Chondrocyte (in vitro differentiated cells): ENCODE measurements at regions not wholly inside any gene's neighbourhood (a gene's known extent, or its start where the extent isn't known, plus 50 kb on each side); places are given as distances from the start of the nearest gene placed in this dataset.

Experiments used
- DNase-seq: peaks from one replicate; pipeline ENCODE4 v3.0.0; 2021; ENCODE audit warnings: mixed read lengths, low spot score
- H3K27ac Mint-ChIP-seq: one replicate; pipeline ENCODE4 v1.8.0; 2021; ENCODE audit warnings: mild to moderate bottlenecking, moderate library complexity, mixed read lengths; ENCODE audit not compliant: unreplicated experiment
- H3K27me3 Mint-ChIP-seq: 2 replicates; pipeline ENCODE4 v1.8.0; 2021; ENCODE audit warnings: low read depth, mixed read lengths
- H3K36me3 Mint-ChIP-seq: 2 replicates; pipeline ENCODE4 v1.8.0; 2021; ENCODE audit warnings: low read depth, mixed read lengths
- H3K4me1 Mint-ChIP-seq: 2 replicates; pipeline ENCODE4 v1.8.0; 2021; ENCODE audit warnings: low read depth, mild to moderate bottlenecking, mixed read lengths
- H3K4me3 Mint-ChIP-seq: one replicate; pipeline ENCODE4 v1.8.0; 2021; ENCODE audit warnings: mild to moderate bottlenecking, moderate library complexity, mixed read lengths; ENCODE audit not compliant: unreplicated experiment
- H3K9me3 Mint-ChIP-seq: 2 replicates; pipeline ENCODE4 v1.8.0; 2021; ENCODE audit warnings: low read depth, mixed read lengths
- CTCF ChIP-seq: fragments of 200-600 bp; sonication (generic); IDR thresholded peaks from 2 replicates; pipeline ENCODE4 v1.5.0; 2021; ENCODE audit warnings: antibody characterized with exemption, mild to moderate bottlenecking, moderate library complexity

- DNase-seq: no peak
- Mint-ChIP-seq H3K9me3 (peaks cover 2% of the 10 kb centered on the region), H3K36me3 (peaks cover 2% of the 10 kb centered on the region), H3K27ac (no peak overlapping the region), H3K27me3 (no peaks in the 10 kb centered on the region), H3K4me1 (peaks cover 3% of the 10 kb centered on the region), H3K4me3 (no peak overlapping the region)
- TF ChIP-seq CTCF: no peak
These were observed 1141.6 kb upstream of the MIR17HG start for GRCh38 chr13:90205911-90206310.

GRCh38 chr13:90217275-90217674 is 1130.2 kb upstream of the MIR17HG start:
- no peak for TF ChIP-seq CTCF
- Mint-ChIP-seq H3K27ac (no peak overlapping the region), H3K9me3 (peaks cover 7% of the 10 kb centered on the region), H3K4me1 (no peaks in the 10 kb centered on the region), H3K36me3 (peaks cover 1% of the 10 kb centered on the region), H3K4me3 (no peak overlapping the region), H3K27me3 (no peaks in the 10 kb centered on the region)
- DNase-seq: no peak

- Mint-ChIP-seq H3K27me3 (no peaks in the 10 kb centered on the region), H3K36me3 (no peaks in the 10 kb centered on the region), H3K4me3 (no peak overlapping the region), H3K27ac (no peak overlapping the region), H3K9me3 (peaks cover 2% of the 10 kb centered on the region), H3K4me1 (no peaks in the 10 kb centered on the region)
- no peak for DNase-seq
- TF ChIP-seq CTCF: no peak
These were observed 1124.7 kb upstream of the MIR17HG start for GRCh38 chr13:90222758-90223157.

DNA sequence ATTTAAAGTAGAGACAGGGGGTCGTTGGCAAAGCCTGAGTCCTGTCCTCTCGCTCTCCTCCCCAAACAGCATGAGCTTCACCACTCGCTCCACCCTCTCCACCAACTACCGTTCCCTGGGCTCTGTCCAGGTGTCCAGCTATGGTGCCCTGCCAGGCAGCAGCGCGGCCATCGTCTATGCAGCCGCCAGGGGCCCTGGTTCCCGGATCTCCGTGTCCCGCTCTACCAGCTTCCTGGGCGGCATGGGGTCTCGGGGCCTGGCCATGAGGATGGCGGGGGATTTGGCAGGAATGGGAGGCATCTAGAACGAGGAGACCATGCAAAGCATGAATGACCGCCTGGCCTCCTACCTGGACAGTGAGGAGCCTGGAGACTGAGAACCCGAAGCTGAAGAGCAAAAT is 1117.2 kb upstream of the MIR17HG start:
- DNase-seq: no peak
- Mint-ChIP-seq H3K9me3 (peaks cover 2% of the 10 kb centered on the region), H3K36me3 (no peaks in the 10 kb centered on the region), H3K4me1 (peaks cover 6% of the 10 kb centered on the region), H3K27ac (no peak overlapping the region), H3K4me3 (no peak overlapping the region), H3K27me3 (no peaks in the 10 kb centered on the region)
- TF ChIP-seq CTCF: no peak

- peaks cover 2% of the 10 kb centered on the region for H3K9me3 Mint-ChIP-seq
- H3K36me3 Mint-ChIP-seq: no peaks in the 10 kb centered on the region
- H3K4me3 Mint-ChIP-seq: no peak overlapping the region
- no peaks in the 10 kb centered on the region for H3K27me3 Mint-ChIP-seq
- DNase-seq: no peak
- H3K27ac Mint-ChIP-seq: no peak overlapping the region
- no peak for TF ChIP-seq CTCF
- H3K4me1 Mint-ChIP-seq: peaks cover 6% of the 10 kb centered on the region
These were observed 1115.2 kb upstream of the MIR17HG start for GRCh38 chr13:90232291-90232690.
